ENCODE measurements at regions not wholly inside any gene's neighbourhood (a gene's known extent, or its start where the extent isn't known, plus 50 kb on each side); places are given as distances from the start of the nearest gene placed in this dataset.
A peak's percentile ranks its signal among the peaks of the same experiment; 100 is the strongest.
"Not testable (repeated sequence)": the region's sequence is repeated elsewhere in the genome, so short reads cannot be mapped to it uniquely, and the experiment has no call there.

DNA sequence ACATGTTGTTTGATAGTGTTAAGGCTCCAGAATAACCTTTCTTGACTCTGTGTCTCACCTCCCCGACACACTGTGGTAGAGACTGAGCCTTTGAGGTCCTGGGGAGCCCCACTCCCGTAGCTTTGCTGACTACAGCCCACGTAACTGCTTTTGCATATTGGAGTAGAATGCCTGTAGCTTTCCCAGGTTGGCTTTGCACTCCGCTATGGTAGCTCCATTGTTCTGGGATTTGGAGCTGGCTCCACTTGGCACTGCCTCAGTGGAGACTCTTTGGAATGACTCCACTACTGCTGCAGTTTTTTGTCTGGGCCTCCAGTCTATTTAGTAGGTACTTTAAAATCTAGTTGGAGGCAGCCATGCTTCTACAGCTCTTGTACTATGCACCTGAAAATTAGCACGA lies 56.2 kb upstream of the ANXA1 start:
- DNase-seq (ENCODE audit: low read depth): no peak

DNA sequence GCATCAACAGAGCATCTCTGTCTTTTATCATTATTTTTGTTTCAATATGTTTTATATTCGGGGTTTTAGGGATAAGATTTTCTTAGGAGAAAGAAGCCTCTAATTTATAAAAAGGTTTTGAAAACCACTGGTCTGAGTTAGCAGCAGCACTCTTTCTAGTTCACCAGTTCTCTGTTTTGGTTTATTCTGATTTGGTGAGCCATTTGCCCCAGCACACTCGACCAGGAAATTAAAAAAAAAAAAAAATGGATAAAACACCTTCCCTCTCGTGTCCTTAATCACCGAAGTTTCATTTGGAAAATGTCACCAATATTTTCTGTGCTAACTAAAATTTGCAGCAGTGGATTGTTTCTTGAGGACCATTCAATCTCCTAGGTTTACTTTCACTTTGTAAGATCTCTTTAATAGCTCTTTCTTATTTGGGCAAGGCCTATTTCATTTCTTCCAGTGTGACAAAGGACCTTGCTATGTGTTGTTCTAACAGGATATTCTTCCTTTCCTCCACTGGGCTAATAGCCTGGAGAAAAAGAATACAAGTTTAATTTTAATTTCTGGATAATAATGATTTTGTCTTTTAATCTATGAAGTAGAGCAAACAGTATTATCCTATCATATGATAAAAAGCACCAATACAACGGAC lies 57.8 kb upstream of the ANXA1 start:
- DNase-seq (ENCODE audit: low read depth): peak; percentile 7

DNA sequence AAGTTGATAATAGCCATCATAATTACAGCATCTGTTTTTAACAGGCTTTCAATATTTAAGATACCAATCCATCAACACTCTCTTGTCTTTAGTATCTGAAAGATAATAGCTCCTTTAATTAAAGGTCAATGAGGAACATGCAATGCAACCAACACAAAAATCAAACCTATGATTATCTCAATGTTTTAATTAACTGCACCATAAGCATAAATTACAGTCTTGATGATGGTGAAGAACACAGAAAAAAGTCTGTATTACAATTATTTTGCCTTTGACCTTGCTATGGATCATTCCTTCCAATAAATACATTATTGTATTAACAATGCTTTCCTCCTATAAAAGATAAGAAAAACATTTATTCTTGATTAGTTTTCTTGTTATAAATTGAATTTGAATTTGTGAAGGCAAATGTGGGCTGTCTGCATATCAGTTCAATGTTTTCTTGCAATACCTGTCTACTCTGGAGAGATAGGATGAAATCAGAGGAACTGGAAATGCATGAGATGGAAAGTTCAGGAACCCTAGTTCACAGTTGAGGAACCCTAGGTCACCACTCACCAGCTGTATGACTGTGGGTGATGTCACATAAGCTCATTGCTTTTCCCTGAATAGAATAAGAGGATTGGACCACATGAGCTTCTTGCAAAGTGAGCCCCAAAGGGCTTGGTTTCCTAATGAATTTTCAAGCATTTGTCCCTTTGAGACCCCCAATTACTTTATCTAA lies 58.5 kb upstream of the ANXA1 start:
- DNase-seq (ENCODE audit: low read depth): no peak

DNA sequence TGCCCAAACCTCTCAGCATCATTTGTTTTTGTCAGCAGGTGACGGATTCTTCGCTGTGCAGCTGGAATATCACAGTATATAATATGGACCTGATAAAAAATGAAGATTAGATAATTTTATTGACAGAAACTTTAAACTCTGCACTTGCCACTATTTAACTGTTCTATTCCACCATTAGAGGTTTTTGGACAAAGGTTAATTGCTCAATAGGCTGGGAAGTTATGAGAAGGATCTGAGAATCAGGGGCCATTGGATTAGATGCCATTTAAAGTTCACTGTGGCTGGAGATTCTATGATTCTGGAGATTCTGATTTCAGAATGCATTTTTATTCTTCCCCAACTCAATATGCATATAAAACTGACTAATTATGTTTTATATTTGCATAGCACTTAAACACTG lies 59.8 kb upstream of the ANXA1 start:
- DNase-seq (ENCODE audit: low read depth): no peak

DNA sequence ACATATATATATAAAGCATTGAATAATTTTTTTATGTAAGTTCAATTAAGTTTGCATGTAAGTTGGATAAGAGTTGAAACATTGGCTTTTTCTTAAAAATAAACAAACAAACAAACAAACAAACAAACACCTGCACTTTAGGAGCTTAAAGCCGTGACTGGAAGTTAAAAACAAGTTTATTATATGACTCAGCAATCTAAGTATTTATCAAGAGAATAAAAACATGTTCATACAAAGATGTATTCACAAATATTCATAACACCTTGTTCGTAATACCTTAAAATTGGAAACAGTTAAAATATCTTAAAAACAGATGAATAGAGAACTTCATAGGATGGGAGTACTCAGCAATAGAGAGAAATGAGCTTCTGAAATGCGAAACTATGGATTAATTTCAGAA lies 61.5 kb upstream of the ANXA1 start:
- DNase-seq (ENCODE audit: low read depth): no peak

DNA sequence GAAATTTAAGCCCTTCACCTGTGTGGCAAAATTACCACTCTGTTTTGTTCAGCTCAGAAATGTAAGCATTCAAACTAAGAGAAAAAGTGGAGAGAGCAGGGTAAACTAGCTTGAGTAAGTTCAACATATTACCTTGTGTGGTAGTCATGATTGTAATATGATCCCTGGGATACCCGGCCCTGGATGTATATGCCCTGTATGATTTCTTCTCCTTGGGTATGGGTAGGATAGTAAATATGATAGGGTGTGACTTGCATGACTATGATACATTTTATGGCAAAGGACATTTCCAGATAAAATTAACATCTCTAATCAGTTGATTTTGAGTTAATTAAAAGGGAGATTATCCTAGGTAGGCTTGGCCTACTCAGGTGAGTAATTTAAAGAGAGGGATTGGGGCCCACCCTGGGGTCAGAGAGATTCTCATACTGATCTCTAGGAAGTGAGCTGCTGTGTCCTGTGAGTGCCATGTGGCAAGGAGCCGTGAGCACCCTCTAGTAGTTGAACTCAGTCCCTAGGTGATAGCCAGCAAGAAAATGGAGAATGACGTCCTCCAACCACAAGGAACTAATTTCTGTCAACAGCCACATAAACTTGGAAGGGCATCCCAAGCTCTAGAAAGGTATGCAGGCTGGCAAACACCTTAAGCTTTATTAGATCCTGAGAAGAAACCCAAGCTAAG lies 62.2 kb upstream of the ANXA1 start:
- DNase-seq (ENCODE audit: low read depth): no peak

DNA sequence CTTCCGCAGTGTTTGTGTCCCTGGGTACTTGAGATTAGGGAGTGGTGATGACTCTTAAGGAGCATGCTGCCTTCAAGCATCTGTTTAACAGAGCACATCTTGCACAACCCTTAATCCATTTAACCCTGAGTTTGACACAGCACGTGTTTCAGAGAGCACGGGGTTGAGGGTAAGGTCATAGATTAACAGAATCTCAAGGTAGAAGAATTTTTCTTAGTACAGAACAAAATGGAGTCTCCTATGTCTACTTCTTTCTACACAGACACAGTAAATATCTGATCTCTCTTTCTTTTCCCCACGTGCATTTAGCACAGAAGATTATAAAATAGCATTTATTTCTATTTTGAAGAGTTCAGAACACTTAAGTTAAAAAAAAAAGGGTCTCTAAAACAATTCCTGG lies 63.8 kb upstream of the ANXA1 start:
- DNase-seq (ENCODE audit: low read depth): not testable (repeated sequence)

DNA sequence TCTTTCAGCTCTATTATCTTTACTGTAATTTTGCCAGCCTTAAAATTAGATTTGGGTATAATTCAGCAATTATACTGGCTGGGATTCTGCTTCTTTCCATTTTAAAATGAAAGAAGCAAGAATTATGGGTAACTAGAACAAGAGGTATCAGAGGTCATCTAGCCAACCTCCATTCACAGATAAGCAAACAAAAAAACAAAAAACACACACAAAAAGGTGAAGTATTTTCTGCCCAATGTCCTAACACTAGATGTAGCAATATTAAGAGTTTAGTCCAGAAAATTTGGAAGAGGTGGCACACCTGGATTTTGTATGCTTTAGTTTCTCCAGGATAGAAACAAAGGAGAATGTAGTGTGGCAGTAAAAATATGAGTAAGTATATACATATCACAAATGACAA lies 68.1 kb upstream of the ANXA1 start:
- DNase-seq (ENCODE audit: low read depth): no peak

DNA sequence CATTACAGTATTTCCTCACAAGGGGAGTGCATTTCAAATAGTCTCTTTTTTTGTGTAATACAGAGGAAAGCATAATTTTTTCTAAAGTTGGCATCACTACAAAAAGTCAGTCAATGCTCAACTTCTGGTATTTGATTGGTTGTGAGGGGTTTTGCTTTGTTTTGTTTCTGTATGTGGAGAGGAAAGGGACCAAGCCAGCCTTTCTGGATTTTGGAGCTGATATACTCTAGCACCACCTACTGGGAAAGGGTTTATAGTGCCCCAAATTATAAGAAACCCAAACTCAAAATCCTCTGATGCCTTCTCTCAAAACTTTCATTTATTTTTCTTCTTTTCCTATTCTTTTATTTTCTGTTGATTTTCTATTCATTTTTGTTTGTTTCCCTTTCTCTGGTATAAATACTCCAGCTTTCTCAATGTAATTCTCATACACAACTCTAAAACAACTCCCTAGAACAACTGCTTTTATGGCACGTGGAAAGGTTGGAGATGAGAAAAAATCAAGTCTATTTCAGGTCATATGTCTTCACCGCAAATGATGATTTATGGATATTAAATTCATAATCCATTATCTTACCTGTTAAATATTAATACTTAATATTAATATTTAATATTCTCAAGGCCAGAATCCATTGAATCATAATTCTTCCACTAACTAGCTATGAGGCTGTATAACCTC lies 69.5 kb upstream of the ANXA1 start:
- peak; percentile 28 for DNase-seq (ENCODE audit: low read depth)

DNA sequence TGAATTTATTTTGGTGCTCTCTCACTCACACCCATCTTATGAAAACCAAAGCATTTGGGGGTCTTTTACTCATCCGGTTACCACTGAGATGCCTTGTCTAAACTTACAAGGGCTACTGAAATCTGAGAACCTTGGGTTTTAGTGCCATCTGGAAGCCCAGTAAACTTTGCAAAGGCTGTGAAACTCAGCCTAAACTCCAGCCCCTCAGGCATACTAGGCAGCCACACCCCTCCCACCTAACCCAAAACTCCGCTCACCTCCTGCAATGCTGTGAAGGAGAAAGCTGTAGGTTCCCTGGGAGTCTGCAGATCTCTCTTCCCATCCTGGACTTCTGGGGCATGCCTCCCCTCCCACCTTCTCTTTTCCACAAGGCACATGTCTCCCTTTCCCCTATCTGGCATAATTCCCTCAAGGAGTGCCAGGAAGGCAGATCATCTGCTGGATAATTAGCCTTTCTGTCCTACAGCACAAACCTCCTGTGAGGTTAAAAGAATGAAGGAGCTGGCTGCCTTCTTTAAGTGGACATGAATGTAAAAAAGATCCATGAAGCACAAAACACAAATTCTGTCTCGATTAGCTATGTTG lies 71.5 kb upstream of the ANXA1 start:
- DNase-seq (ENCODE audit: low read depth): peak; percentile 20

DNA sequence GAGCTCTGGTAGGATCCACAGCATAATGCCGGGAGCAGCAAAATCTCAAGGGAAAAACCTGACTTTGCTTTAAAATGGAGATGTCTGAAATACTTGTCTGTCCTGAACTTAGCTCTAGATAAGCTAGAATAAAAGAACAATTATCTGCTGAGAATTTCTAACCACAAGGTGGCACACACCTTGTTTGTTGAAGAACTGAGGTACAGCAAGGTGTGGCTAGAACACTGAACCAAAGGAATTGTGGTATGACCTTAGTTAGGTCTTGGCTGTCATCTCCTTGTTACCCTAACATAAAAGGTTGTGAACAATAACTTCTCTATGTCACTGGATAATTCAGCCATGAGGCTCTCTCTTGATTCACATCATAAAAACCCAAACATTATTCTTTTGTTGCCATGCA lies 72.3 kb upstream of the ANXA1 start:
- no peak for DNase-seq (ENCODE audit: low read depth)

DNA sequence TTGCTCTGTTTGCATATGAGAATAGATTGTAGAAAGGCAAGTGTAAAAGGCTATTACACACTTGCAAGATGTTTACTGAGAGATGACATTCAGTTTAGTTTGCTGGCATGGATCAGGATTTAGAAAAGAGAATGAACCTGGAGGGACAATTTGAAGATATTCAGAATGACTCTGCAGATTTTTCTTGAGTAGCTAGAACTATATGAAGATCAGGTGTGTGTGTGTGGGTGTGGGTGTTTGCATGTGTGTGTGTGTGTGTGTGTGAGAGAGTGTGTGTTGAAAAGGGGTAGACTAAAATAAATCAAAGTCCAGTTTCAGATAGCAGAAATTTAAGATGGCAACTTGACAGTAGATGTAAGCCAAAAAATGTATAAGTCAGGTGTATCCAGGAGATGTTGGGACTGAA lies 74.0 kb upstream of the ANXA1 start:
- DNase-seq (ENCODE audit: low read depth): no peak

DNA sequence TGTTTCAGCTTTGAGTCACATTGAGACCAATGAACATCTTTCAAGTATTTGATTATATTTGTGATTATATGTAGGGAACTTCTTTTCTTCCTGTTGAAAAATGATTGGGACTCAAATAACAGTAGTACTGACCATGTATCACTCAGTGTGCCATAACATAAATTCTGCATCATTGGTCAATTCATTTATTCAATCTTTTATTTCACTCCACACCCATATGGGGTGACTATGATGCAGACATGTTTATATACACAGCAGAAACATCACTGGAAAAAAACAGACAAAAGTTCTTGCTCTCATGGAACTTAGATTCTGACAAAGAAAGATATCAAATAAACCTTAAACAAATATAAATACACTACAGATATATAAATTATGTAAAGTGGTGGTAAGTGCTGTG lies 74.7 kb upstream of the ANXA1 start:
- no peak for DNase-seq (ENCODE audit: low read depth)

DNA sequence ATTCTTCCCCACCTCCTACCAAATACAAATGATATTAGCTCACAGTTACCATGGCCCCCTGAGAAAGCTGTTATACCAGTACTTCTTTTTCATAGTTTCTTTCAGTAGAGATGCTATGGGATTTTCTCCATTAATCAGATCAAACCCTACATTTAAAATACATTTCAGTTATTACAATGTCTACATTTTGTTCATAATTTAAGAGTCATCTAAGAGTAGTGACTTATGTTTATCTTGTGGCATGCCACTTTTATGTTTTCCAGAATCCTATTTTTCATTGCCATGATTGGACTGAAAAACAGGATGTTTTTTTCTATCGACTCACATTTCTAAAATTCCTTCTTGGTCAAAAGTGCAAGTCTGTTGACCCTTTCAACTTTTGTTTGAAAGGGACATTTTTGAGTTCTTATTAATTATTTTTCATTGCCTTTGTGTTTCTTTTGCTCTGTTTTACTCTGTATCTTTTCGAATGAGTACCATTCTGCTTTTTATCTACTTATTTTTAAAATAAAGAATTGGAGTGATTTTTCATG lies 77.4 kb upstream of the ANXA1 start:
- DNase-seq (ENCODE audit: low read depth): no peak

DNA sequence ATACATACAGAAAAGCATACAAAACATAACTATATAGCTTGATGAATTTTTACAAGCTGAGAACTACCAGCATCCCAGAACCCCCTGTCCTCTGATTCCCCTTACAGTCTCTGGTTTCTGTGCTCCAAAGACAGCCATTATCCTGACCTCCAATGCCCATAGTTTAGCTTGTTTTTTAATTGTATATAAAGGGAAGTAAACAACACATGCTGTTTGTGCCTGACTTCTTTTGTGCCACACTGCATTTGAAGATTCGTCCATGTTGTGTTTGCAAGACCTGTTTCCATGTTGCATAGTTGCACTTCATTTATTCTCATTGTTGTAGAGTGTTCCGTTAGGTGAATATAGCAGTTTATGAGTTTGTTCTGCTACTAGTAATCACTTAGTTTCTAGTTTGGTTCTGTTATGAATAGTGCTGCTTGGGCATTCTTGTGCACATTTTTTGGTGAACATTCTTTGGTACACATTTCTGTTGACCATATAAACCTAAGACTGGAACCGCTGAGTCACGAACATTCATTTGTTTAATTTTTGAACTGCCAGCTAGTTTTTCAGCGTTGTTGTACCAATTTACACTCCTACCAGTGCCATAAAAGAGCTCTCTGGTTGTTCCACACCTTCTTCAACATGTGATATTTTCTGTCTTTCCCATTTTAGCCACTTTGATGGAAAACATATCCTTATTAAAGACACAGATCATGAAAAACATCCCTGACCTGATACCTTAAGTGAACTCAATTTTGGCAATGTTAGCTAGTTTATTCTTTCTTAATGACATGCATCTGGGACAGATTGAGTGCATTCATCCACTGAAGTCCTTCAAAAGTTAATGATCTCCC lies 78.1 kb upstream of the ANXA1 start:
- DNase-seq (ENCODE audit: low read depth): no peak

DNA sequence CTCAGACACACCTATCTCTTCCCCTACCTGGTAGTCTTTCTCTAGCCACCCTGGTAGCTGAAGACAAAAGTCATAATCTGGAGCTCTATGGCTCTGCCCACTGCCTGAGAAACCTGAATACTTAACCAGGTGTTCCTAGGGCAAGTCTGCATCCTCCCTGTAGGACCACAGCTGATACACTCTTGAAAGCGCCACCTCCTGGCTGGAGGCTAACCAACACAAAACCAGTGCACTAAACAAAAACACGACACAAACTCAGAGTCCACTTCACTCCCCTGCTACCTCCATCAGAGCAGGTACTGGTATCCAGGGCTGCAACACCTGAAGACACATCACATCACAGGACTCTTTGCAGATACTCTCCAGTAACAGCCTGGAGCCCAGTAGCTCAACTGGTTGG lies 84.6 kb upstream of the ANXA1 start:
- DNase-seq (ENCODE audit: low read depth): no peak

DNA sequence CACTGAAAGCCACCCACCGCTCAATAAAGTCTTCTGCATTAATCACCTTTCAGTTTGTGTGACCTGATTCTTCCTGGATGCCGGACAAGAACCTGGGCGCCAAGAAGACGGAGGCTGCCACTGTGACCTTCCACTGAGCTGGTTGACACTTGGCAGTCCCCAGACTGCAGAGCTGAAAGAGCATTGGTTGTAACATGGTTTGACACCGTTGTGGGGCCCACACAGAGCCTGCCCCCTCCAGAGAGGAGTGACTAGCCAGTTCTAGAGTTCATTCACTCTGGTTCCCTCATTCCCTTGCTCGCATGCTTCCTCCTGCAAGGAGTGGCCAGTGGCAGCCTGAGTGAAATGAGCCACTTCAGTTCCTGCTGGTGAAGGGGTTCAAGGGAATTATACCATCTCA lies 86.2 kb upstream of the ANXA1 start:
- no peak for DNase-seq (ENCODE audit: low read depth)

DNA sequence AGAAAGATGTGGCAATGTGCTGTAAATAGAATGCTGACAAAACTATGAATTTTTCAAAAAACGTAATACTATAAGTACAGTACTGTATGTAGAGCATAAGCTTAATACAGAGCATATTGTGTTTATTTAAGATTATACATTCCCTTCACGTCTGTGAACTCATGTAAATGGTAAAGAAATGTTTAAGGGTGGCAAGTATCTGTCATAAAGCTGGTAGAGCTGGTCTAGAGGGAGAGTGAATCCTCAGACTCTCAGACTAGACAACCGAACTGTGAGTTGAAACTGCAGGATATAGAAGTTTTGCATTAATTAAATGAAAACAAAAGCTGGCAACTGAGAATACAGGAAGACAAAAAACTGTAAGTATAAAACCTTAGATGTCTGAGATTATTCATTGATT lies 87.3 kb upstream of the ANXA1 start:
- no peak for DNase-seq (ENCODE audit: low read depth)

DNA sequence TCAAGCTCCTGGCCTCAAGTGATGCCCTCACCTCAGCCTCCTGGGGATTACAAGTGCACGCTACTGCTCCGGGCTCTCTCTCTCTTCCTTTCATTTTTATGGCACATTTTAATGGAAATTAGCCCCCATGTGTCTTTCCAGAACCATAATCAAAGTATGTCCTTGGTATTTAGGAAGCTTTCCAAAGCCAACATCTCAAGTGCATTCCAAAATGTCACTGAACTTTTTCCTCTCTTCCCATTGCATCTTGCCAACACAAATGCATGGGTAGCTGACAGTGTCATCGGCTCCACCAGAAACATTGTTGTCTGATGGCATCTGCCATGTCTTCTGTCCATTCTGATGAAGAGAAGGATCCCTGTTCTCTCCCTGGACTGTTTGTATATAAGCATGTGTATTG lies 90.5 kb upstream of the ANXA1 start:
- no peak for DNase-seq (ENCODE audit: low read depth)

DNA sequence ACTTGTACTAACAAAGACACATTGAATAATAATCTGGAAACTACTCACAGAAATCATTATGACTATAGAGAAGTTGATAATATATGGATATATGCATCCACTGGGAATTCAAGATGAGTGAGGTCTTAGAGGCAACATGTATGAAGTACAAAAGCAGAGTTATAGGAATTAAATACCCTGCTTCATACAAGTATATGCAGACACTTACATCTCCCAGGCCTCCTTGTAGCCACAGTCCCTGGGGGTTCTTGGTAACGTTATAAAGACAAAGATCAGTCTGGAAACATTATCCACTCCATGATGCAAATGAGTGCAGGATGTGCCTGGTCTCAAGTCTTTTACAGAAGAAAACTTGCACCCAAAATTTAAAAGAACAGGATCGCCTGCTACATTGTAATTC lies 92.4 kb upstream of the ANXA1 start:
- no peak for DNase-seq (ENCODE audit: low read depth)

DNA sequence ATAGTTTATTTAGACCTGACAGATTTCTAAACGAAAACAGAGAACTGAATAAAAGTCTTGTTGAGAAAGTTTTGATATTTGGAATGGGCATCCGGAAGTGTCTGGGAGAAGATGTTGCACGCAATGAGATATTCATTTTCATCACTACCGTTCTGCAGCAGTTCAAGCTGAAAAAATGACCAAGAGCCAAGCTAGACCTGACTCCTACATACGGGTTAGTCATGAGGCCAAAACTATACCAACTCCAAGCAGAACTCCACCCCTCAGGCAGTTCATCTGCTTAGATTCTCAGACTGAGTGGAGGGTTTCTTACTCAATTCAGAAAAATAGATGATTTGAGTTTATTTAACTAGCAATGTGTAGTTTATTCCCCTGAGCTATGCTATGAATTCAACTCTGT lies 95.4 kb upstream of the ANXA1 start:
- DNase-seq (ENCODE audit: low read depth): no peak
